GM12878 (cell line): ENCODE measurements at regions not wholly inside any gene's neighbourhood (a gene's known extent, or its start where the extent isn't known, plus 50 kb on each side); places are given as distances from the start of the nearest gene placed in this dataset.

ENCODE experiments used
- CTCF ChIP-seq, 3 experiments: IDR thresholded peaks in 2 of 3; conservative IDR thresholded peaks in 1 of 3; 2 replicates each; pipeline ENCODE4 v1.5.1; 2011; ENCODE audit warnings: low read depth in 3 of 3, low read length in 3 of 3, mild to moderate bottlenecking in 3 of 3, control low read depth in 2 of 3, moderate library complexity in 2 of 3, inconsistent platforms in 1 of 3, mixed read lengths in 1 of 3; ENCODE audit not compliant: control insufficient read depth in 2 of 3, insufficient read depth in 1 of 3; ENCODE audit errors: extremely low read depth in 1 of 3
- ETV6 ChIP-seq, 2 experiments: fragments of 450-650 bp in 1 of 2; IDR thresholded peaks in 1 of 2; conservative IDR thresholded peaks in 1 of 2; 2 replicates each; pipeline ENCODE4 v1.6.1; 2014; ENCODE audit warnings: antibody characterized with exemption in 1 of 2, borderline replicate concordance in 1 of 2, low read depth in 1 of 2, mild to moderate bottlenecking in 1 of 2, moderate library complexity in 1 of 2
- HDAC2 ChIP-seq: fragments of 200-600 bp; sonication (generic); IDR thresholded peaks from 2 replicates; pipeline ENCODE4 v1.6.1; 2017
- IRF3 ChIP-seq: fragments of 450-650 bp; IDR thresholded peaks from 2 replicates; pipeline ENCODE4 v1.6.1; 2014; ENCODE audit warnings: mild to moderate bottlenecking
- KAT2A ChIP-seq: conservative IDR thresholded peaks from 2 replicates; pipeline ENCODE4 v1.6.1; 2011; ENCODE audit warnings: low read depth, low read length; ENCODE audit not compliant: control insufficient read depth
- MYB ChIP-seq: fragments of 150-350 bp; IDR thresholded peaks from 2 replicates; pipeline ENCODE4 v1.6.1; 2014; ENCODE audit warnings: mild to moderate bottlenecking, low read depth, low read length, borderline replicate concordance
- POLR2A ChIP-seq: IDR thresholded peaks from 2 replicates; pipeline ENCODE4 v1.6.1; 2011; ENCODE audit warnings: low read depth, mild to moderate bottlenecking, low read length
- POLR2AphosphoS5 ChIP-seq: IDR thresholded peaks from 2 replicates; pipeline ENCODE4 v1.6.1; 2011; ENCODE audit warnings: mild to moderate bottlenecking, low read length, inconsistent platforms
- USF1 ChIP-seq: IDR thresholded peaks from 2 replicates; pipeline ENCODE4 v1.6.1; 2011; ENCODE audit warnings: borderline replicate concordance, low read depth, mild to moderate bottlenecking, moderate library complexity, mixed read lengths, low read length; ENCODE audit not compliant: insufficient read depth; ENCODE audit errors: extremely low read length
- ZNF274 ChIP-seq: IDR thresholded peaks from one replicate; pipeline ENCODE4 v1.8.0; 2011; ENCODE audit not compliant: insufficient read length, insufficient read depth
- ZNF592 ChIP-seq: fragments of 450-650 bp; IDR thresholded peaks from 2 replicates; pipeline ENCODE4 v1.6.1; 2017; ENCODE audit warnings: mild to moderate bottlenecking, moderate library complexity

GRCh38 chr10:130952086-130952485, 359.4 kb downstream of the TCERG1L start:
- TF ChIP-seq CTCF (IDR thresholded peaks at IDR 0.05 in 2 of 3, conservative IDR thresholded peaks at IDR 0.05 in 1 of 3; ENCODE audit: control insufficient read depth in 2 of 3, extremely low read depth in 1 of 3, insufficient read depth in 1 of 3, low read depth in 3 of 3, low read length in 3 of 3): no peak
- TF ChIP-seq POLR2A: no peak
- TF ChIP-seq ETV6 (conservative IDR thresholded peaks at IDR 0.05 in 1 of 2, IDR thresholded peaks at IDR 0.05 in 1 of 2; ENCODE audit: borderline replicate concordance in 1 of 2, low read depth in 1 of 2): no peak
- TF ChIP-seq IRF3: no peak
- TF ChIP-seq ZNF274: no peak
- no peak for TF ChIP-seq POLR2AphosphoS5
- no peak for TF ChIP-seq ZNF592
- TF ChIP-seq MYB: no peak
- no peak for TF ChIP-seq KAT2A
- TF ChIP-seq USF1: no peak
- TF ChIP-seq HDAC2: no peak
